HG03060 (cell line): ENCODE measurements at regions not wholly inside any gene's neighbourhood (a gene's known extent, or its start where the extent isn't known, plus 50 kb on each side); places are given as distances from the start of the nearest gene placed in this dataset.
"Not testable (repeated sequence)": the region's sequence is repeated elsewhere in the genome, so short reads cannot be mapped to it uniquely, and the experiment has no call there.

Source experiments
- ATAC-seq: cut with Tn5 transposase; IDR thresholded peaks from one replicate; pipeline ENCODE4 v1.9.1; 2021; ENCODE audit warnings: low read depth, moderate number of reproducible peaks; ENCODE audit not compliant: unreplicated experiment

GRCh38 chr15:62649793-62650420 lies 392.6 kb upstream of the TPM1 start:
- ATAC-seq, result peak; percentile 66

- ATAC-seq, result no peak
Measured at GRCh38 chr15:62653122-62653521, 389.4 kb upstream of the TPM1 start.

- ATAC-seq, result no peak
Measured at GRCh38 chr15:62656071-62656470, 386.5 kb upstream of the TPM1 start.

- ATAC-seq, result not testable (repeated sequence)
Measured at GRCh38 chr15:62657501-62657900, 385.0 kb upstream of the TPM1 start.

GRCh38 chr15:62658498-62658897 lies 384.0 kb upstream of the TPM1 start:
- no peak for ATAC-seq

GRCh38 chr15:62663547-62663946 lies 379.0 kb upstream of the TPM1 start:
- no peak for ATAC-seq

GRCh38 chr15:62665449-62665848 lies 377.1 kb upstream of the TPM1 start:
- ATAC-seq, result no peak

- no peak for ATAC-seq
Measured at GRCh38 chr15:62666046-62666445, 376.5 kb upstream of the TPM1 start.

GRCh38 chr15:62672268-62672667 lies 370.3 kb upstream of the TPM1 start:
- ATAC-seq, result no peak

- no peak for ATAC-seq
Measured at GRCh38 chr15:62676891-62677290, 365.7 kb upstream of the TPM1 start.

- ATAC-seq, result no peak
Measured at GRCh38 chr15:62681939-62682896, 360.3 kb upstream of the TPM1 start.

- not testable (repeated sequence) for ATAC-seq
Measured at GRCh38 chr15:62683192-62683591, 359.4 kb upstream of the TPM1 start.

- ATAC-seq, result no peak
Measured at GRCh38 chr15:62684123-62684808, 358.3 kb upstream of the TPM1 start.

GRCh38 chr15:62691008-62691407 lies 351.5 kb upstream of the TPM1 start:
- ATAC-seq, result no peak

GRCh38 chr15:62697636-62698035 lies 344.9 kb upstream of the TPM1 start:
- no peak for ATAC-seq

- ATAC-seq, result no peak
Measured at GRCh38 chr15:62698646-62699045, 343.9 kb upstream of the TPM1 start.

- no peak for ATAC-seq
Measured at GRCh38 chr15:62706317-62706716, 336.2 kb upstream of the TPM1 start.

- no peak for ATAC-seq
Measured at GRCh38 chr15:62708470-62708869, 334.1 kb upstream of the TPM1 start.

GRCh38 chr15:62709261-62709660 lies 333.3 kb upstream of the TPM1 start:
- ATAC-seq, result no peak

- ATAC-seq, result no peak
Measured at GRCh38 chr15:62711691-62712454, 330.7 kb upstream of the TPM1 start.

- no peak for ATAC-seq
Measured at GRCh38 chr15:62712455-62712839, 330.1 kb upstream of the TPM1 start.
